NCI-H748 treated with DMSO at 0.1 percent for 48 hours (cell line): ENCODE measurements at regions not wholly inside any gene's neighbourhood (a gene's known extent, or its start where the extent isn't known, plus 50 kb on each side); places are given as distances from the start of the nearest gene placed in this dataset.

ENCODE experiments used
- DNase-seq: peaks from one replicate; lab custom pipeline; 2025; lab: John Stamatoyannopoulos, UW

DNA sequence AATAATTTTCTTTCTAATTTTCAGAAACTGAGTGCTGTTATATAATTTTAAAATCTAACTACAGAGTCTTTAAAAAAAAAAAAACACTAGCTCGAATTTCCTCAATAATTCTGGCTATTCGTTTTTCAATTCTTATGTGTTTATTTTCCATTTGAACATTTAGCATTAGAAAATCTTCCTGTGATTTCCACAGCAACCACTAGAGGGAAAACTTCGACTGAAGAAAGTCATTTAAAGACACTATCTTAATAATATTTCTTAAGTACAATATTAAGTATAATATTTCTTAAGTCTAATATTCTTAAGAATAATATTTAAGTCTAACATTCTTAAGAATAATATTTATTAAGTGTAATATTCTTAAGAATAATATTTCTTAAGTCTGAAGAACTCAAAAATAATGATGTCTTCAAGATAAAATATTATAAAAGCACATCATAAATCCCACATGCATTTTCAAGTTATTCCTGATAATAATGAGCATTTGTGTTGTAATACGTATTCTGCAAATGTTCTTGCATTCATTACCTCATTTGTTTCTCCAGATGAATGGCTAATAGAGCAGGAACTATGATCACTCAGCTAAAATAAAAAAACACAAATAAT lies 118.4 kb upstream of the WDR17 start:
- DNase-seq, result peak; percentile 5

DNA sequence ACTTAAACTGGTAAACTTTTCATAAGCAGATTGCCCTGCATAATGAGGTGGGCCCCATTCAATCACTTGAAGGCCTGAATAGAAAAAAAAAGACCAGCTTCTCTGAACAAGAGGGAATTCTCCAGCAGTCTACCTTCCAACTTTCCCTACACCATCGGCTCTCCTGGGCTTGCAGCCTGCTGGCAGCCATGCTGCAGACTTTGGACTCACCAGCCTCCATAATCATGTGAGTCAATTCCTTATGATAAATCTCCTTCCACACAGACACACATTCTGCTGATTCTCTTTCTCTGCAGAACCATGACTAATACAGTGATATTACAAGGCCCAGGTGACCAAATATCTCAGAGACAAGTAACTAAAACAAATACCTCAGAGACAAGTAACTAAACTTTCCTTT lies 113.8 kb upstream of the WDR17 start:
- no peak for DNase-seq

DNA sequence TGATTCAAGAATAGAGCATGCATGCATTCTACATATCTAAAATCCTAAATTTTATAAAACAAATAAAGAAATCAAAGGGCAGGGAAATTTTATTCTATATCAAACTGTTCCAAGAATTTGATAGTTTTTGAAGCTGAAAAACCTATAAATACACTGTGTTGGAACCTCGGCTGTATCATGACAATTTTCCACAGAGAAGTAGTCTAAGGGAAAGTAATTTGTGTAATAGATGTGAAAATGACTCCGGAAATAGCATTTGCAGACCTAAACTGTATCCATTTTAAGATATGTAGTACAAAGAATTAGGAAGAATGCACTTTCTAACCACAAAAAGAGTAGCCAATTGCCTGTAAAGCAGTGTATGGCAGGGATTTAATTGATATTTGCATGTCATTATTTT lies 112.5 kb upstream of the WDR17 start:
- DNase-seq, result no peak

DNA sequence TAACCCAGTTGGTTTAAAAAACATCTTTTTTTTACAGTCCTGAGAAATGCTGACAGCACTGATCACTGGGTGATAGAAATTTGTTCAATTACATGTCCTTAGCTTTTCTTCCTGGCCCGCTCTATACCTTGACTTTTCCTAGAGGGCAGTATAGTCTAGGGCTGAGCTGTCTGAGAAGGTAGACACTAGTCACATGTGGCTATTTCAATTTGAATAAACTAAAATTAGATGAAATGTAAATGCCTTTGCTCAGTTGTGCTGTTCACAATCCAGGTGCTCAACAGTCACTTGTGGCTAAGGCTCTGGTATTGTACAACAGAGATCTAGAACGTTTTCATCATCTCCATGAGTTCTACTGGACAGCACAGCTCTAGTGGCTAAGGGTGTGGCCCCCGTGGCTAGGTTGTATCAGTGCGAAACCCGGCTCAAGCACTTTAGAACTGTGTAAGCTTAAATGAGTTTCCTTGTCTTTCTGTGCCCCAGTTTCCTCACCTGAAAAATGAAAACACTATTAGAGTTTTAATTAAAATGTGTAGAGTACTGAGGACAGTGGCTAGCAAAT lies 111.6 kb upstream of the WDR17 start:
- no peak for DNase-seq

DNA sequence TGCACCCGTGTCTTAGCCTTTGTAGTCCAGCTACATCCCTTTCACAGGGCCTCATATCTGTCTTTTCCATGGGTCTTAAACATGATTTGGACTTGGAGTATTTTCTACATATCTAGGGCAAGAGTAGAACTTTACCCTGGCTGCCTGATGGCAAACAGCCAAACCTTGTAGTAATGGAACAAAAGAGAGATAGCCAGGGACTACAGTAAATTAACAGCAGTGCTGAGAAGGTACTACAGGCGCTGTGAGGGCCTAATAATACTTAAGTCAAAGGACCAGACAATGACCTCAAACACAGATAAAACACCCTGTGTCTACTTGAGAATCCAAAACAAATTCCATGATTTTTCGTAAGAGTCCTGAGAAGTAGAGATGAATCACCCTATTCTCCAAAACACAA lies 111.0 kb upstream of the WDR17 start:
- DNase-seq, result no peak

DNA sequence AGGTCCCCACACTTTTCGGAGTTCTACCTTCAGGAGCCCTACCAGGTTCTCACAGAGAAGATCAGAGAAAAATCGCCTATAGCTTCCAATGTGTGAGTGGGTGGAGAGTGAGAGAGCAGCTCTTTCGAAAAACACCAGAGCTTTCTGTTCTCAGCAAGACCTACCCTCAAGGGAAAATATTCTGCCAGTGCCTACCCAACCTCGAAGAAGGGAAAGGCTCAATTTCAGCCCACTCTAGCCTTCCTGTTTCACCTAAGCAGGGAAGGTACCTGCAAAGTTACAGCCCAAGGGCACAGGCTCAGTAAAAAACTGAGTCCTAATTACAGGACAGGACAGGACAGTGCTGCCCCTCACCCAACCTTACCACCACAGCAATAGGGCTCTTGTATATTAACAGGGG lies 104.0 kb upstream of the WDR17 start:
- no peak for DNase-seq

DNA sequence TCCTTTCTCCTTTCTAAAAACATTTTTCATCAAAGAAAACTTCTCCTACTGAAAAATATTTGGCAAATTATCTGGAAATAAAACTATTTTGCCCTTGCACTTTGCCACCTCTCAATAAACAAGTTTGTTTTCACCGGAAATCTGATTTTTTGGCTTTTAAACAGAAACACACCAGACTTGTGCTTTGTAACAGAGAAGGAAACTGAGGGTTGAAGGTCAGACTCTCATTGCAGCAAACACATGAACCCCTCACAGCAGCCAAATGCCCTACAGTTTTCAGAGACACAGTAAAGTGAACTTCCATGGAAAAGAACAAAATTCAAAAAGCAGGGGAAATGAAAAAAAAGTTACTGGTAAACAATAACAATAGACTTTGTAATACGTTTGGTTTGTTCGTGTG lies 95.6 kb upstream of the WDR17 start:
- DNase-seq, result no peak

DNA sequence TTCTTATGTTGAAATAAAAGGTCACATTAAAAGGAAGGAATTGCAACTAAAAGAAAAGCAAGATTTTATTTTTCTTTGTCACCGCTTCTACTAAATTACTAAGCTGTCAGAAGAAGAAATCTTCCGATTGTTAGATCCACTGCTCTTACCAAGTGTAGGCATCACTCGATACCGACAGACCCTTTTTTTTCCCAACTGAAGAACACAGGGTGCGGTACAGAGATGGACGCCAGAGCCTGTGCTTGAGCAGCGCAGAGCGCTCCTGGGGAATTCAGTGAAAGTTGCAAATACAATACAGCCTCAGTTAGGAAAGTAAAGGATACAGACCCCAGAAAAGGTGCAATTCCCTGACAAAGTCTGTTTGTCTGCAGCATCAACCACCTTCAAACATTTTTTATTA lies 94.9 kb upstream of the WDR17 start:
- DNase-seq, result peak; percentile 25

DNA sequence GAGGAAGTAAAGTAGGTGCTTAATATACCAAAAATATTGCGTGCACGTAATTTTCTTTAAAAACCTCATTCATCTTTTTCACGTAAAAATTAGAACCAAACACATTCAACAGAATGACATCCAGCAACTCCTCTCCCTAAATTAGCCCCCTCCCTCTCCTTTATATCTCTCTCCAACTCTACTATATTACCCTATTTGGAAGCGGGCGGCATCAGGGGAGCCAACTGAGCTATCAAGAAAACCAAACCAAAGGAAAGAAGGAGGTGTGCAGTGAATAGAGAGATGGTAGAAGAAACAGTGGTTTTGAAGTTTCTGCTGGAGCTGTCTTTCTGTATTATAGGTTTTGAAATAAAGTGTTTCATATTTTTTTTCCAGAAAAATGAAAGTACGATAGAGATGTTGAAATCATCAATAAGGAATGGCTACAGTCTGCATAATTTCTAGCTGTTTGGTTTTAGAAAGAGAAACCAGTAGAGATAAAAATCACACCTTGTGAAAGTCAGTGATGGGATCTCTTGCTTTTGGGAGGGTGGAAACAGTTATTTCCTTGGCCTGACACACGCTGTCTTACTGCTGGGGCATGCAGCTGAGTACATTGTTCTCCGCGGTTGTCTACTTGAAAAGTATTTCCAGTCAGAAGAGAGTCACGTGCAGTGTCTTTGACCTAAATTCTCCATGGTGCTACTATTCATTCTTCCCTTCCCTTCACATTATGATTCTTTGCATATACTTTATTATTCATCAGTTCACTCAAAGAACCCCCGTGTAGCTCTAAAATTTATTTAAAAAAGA lies 94.1 kb upstream of the WDR17 start:
- no peak for DNase-seq

DNA sequence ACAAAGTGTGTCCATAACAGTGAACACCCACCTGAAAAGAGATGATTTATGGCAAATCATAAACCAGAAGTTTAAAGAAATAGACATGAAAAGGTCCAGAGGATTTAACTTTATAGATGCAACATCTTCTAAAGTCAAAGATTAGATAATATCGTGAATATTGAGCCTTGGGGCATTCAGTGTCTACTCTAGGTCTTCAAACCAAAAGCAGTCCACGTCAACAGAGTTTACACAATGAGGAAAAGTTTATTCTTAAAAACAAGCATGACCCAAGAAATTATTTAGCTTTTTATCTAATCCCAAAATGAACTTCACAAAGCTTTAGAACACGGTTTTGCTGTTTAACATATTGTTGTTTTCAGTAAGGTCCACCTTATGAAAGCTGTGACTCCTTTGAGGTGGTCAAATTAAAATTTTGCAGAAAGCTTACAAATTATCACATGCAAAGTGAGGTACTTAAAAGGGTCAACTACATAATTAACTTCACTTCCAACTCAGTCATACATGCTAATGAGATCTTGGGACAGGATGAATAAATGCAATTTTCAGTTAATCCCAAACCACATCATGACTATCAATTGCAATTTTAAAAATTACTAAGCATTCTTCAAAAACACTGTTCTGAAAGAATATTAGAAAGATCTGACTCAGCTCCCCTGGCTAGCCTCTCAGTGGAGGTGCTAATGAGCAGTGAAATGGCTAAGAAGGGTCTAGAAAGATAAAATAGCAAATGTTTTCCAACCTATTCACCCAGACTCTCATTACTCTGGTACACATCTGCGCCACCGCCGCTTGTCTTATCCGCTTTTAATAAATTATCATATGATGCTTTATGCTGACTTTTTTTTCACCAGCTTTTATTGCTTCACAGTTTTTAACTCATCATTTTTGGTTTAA lies 92.4 kb upstream of the WDR17 start:
- DNase-seq, result no peak

DNA sequence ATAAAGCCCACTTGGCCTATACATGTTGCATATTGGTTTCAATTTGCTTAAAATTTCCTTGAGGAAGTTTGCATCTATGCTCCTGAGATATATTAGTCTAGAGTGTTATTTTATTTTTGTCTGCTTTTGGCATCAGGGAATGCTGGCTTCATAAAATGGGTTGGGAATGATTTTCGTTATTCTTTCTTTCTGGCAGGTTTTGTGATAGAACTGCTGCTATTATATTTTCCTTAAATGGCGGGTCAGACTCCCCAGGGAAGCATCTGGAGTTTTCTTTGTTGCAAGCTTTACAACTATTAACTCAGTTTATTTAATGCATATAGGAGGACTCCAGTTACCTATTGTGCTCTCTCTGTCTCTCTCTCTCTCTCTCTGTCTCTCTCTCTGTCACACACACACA lies 82.0 kb upstream of the WDR17 start:
- no peak for DNase-seq

DNA sequence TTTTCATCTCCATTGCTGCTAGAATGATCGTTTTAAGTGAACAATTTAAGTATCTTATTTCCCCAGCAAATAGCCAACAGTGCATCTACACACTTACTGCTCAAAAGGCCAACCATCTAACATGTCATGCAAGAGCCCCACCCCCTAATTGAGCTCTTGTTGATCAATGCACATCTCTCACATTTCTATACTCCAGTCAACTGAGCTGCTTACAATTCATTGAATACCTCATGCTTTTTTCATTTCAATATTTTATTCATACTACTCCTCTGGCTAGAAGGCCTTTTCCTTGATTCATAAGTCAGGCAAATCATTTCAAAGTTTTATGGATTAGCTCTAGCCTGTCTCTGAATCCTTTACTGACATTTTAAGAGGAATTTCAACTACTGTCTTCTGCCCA lies 79.0 kb upstream of the WDR17 start:
- DNase-seq, result no peak

DNA sequence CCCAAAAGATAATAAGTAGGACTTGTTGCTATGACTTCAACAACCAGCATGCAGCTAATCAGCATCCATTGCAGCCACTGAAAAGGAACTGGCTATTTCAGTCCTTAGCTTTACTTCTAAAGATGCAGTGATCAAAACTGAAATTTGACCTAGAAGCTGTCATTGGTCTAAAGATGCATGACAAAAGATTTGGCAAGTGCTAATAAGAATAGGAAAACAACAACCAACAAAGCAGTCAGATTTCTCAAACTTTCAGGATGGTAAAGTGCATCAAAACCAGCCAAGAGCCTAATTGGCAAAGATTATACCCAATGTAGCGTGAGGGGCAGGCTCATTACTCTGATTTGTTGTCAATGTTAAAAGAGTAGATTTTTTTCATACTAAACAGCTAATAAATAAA lies 77.1 kb upstream of the WDR17 start:
- no peak for DNase-seq

DNA sequence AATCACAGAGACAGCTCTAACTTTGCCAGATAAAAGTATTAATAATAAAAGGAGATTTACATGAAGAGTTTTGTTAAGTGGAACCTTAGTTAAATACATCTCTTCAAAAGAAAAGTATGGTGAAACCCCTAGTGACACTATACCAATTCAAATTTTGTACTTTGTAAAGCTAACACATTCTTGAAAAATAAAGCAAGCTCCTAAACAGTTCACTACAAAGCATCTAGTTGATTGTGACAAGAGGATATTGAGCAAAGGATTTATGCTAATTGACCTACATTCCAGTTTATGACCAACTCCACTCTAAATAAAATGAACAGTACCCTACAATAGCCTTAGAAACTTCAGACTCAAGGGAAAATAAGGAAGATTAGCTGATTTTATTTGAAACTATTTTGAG lies 69.4 kb upstream of the WDR17 start:
- DNase-seq, result no peak

DNA sequence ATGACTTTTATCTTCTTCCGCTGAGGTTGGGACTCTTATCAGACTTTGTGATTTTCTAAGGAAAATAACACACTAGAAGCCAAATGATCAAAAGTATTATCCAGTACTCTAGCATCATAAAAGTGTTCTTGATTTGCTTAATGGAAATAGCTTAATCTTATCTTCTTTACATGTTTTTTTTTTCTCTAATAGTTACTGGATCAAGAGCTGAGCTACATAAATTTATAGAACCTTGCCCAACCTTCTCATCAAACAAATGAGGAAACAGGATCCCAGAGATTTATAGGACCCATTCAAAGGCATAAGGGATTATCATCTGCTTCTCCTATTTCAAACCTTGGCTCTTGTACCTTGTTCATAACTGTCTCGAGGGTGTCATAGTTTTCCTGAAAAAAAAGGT lies 68.3 kb upstream of the WDR17 start:
- DNase-seq, result no peak

DNA sequence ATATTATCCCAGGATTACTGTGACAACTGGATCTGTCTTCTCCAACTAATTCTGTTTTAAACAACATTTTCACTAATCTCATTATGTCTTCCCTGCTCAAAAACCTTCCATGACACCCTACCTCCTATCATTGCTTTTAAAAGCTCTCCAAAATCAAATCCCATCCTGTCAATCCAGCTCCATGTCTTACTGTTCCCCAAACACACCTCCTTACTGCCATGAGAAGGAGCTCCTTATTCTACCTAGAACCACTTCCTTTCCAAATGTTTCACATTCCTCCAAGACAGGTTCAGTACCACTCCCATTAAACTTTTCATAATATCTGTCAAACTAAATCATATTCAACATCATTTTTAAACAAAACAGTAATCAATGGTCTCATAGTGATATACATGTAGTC lies 66.9 kb upstream of the WDR17 start:
- DNase-seq, result no peak

DNA sequence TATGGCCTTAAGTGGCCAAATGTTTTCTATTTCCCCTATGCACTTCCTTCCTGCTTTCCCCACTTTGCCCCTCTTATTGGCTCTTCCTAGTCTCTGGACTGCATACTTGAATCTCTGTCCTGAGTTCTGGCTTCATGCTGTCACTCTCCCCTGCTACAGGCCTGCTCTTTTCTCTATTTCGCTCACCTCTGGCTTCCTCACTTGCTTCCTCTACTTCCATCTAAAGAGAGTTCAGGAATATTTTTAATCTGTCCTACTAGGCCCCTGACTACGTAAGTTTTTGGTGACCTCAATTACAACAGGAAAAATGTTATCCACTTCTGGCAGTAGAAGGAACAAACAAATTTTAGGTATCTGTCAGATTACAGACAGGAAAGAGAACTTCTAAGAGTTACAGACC lies 65.7 kb upstream of the WDR17 start:
- no peak for DNase-seq

DNA sequence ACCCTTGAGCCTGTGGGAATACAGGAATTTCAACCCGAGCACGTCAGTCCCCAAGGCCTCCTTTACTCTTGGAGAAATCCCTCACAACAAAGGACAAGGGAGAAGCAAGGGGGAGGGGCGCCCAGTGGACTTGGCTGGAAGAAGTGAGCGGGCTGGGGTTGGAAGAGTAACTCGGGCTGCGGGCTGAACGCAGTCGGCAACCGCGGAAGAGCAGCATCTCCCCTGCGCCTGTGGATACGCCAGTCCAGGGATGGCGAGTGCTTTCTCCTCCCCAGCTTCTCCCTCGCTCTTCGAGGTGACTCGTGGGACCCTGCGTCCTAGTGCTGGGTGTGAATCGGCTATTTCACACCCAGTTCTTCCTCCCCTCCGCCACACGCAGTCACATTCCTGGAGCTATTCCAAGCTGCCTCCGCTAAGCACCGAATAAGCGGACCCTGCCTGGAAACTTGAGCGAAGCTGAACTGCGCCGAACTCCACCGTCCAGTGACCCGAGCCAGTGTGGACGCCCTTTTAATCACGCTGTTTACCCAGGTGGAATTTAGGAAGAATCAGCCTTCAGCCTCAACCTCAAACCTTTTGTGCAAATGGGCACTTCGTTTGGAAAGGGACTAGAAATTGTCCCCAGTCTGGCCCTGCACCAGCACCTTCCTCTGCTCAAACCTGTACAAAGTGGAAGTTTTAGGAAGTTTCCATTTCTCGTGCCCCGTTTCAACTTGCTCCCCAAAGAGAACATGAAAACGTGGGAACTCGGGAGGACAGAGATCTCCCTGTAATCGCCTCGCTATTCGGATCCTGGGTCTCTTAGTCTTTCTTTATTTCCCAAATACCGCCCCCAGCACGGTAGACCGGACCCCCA lies 64.3 kb upstream of the WDR17 start:
- peak; percentile 56 for DNase-seq

DNA sequence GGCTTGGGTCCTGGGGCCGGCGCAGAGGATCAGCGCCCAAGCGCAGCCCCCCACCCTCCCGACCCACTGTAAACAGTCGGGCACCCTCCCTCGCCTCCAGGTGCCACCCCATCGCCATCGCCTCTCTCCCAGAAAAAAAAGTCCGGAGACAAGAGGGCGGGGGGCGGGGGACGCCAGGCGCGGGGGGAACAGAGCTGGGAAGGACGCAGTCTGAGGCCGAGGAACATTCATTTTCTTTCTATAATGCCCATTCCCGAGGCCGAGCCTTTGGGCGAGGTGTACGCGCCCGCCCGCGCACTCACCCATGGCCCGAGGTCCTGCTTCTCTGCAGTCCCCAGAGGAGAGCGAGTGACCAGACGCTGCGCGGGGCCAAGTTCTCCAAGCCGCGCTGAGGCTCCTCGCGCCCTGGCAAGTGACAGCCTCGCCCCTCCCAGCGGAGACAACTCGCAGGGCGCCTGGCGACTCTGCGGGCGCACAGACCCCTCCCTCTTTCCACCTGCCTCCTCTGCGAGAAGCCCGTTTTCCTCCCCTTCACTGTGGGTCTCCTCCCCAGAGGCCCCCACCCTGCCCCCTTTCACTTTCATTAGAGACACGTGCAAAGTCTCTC lies 63.5 kb upstream of the WDR17 start:
- DNase-seq, result no peak

DNA sequence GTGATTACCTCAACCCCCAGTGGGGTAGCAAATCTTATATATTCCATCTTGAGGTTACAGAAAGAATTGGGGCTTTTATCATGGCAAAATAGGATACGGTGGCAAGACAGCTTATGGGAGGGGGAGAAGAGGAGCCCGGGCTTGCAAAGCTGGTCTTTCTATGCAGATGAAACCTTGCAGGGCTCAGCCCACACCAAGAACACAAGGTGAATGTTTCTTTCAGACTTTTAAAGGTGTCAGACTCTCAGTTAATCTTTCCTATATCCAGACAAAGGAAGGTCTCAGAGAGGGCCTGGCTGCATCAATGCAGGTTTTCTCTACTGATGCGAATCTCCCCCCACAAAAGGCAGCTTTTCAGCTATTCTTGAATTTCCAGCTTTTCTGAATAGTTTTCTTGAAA lies 59.9 kb upstream of the WDR17 start:
- no peak for DNase-seq

DNA sequence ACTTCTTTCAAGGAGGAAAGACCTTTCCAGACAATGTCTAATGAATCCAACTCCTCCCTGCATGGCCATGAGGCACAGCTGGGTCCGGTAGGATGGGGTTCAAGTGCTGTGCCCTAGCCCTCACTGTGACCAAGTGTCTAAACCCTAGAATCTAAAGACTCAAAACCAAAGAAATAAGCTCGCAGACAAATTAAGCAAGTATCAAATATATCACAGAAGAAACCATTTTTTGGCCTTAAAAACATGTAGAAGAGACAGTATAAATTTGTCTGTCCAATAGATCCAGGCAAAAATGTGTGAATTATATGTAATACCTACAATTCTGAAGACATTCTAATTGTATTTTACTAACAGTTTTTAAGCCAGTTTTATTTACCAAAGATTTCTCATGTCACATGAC lies 56.4 kb upstream of the WDR17 start:
- no peak for DNase-seq
